GM18502 (cell line): ENCODE measurements at regions not wholly inside any gene's neighbourhood (a gene's known extent, or its start where the extent isn't known, plus 50 kb on each side); places are given as distances from the start of the nearest gene placed in this dataset.

Experiments used
- ATAC-seq: cut with Tn5 transposase; IDR thresholded peaks from one replicate; pipeline ENCODE4 v1.9.1; 2021; ENCODE audit warnings: mild to moderate bottlenecking; ENCODE audit not compliant: unreplicated experiment, poor library complexity

DNA sequence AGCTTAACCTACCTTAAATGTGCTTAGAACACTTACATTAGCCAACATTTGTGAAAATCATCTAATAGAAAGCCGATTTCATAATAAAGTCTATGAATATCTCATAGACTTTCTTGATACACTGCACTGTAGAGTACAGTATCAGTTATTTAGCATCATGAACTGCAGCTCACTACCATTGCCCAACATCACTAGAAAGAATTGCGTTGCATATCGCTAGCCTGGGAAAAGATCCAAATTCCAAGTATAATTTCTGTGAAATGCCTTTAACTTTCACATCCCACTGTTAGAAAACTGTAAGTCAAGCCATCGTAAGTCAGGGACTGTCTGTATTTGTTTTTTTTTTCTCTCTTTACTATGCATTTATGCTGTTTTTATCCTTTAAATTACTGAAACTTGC lies 918.6 kb upstream of the PABPC4L start:
- no peak for ATAC-seq

DNA sequence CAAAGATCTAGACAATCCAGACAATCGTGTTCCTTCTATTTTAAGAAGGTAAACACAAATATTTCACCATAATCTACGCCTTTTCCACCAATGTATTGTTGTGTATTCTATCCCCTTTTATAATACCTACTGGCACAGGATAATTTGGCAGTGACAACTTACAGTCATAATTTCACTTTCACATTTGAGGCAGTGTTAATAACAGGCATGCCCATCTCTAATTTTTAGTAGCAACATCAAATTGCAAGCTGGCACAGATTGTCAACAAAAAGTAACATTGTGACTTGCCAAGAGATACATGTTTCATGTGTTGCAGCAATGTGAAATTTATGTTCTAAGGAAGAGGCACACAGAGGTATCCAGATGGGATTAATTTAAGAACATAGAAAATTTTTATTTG lies 912.5 kb upstream of the PABPC4L start:
- no peak for ATAC-seq

DNA sequence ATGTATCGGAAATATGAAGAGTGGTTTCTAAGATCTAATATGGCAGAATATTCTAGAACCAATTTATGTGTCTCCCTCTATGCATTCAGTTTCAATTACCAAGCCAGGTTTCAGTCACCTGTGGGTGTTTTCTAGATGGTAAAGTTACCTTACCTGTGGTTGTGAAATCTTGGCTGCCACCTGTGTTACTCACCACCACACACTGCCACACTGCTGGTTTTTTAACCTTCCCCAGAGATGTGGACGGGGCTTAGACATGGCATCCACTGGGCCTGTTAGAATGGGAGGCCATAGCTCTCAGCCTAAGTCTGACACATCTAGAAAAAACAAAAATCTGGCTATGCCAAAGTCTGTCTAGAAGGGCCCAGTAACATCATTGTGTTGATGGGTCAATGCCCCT lies 896.5 kb upstream of the PABPC4L start:
- ATAC-seq = no peak

DNA sequence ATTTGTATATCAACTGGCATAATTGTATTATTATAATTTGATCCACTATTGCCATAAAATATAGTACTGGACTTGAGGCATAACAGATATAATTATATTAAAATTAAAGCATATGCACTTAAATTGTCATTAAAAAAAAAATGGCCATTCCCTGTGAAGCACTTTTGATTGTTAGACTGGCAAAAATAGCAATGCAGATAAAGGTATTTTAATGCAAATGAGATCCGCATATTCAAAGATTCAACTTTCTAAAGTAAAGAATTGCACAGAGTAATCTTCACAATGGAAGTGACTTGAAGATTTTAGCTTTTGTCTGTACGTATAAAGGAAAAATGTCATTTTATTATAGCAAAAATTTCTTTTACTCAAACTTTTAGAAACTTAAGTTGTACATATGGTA lies 871.8 kb upstream of the PABPC4L start:
- no peak for ATAC-seq

DNA sequence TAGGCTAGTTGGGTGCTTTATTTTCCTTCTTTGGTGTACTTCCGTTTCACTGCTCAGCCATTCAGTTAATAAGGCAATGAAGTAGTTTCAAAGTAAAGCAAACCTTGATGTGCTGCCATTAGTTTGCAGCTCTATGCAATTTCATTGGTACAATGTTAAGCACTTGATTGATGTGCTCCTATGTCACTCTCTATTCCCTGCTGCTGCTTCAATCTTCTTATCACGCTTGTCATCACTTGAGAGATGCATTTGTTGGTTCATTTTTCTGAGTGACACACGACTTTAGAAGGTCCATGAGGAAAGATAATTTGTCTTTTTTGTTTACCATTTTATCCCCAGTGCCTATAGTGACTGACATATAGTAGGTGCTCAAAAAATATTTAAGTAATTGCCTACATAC lies 871.0 kb upstream of the PABPC4L start:
- no peak for ATAC-seq

DNA sequence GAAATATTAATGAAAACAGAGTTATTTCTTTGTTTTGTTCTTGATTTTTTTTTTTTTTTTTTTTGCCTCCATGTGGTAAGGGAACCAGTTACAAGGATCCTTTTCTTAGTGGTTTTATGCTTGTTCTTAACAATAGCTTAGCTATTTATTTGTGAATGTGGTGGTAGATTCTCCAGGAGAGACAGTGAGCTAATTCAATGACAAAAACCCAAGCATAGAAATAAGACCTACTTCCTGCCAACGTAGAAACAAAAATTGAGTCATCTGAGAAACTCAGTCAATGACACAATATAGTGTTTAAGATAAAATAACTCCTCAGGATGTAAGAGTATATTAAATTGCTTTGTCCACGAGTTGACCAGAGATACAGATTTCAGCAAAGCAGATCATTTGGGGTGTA lies 863.8 kb upstream of the PABPC4L start:
- ATAC-seq = no peak

DNA sequence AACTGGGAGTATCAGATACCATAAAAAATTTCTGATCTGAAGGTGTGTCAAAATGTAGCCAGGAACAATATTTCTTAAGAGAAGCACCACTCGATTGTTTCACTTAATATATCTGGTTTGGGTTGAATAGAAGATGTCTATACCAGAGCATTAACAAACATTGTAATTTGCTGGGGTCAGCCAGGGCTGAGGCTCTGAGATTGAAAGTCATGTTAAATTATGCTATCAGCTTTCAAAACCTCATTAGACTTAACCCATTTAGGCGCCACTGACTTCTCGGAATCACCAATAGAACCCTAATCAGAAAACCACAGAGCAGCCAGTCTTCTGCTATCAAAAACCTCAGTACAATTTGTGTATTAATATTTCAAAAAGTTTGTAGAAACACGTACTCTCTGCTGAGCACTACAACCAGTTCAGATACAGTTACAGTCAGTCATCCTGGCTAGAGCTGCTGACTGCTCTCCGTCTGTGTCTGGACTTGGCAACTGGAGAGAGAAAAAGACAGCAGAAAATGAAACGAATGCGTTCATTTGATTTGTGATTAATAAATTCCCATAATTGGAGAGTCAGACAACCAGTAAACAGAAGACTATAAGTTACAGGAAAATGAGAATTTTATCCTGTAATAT lies 848.6 kb upstream of the PABPC4L start:
- no peak for ATAC-seq

DNA sequence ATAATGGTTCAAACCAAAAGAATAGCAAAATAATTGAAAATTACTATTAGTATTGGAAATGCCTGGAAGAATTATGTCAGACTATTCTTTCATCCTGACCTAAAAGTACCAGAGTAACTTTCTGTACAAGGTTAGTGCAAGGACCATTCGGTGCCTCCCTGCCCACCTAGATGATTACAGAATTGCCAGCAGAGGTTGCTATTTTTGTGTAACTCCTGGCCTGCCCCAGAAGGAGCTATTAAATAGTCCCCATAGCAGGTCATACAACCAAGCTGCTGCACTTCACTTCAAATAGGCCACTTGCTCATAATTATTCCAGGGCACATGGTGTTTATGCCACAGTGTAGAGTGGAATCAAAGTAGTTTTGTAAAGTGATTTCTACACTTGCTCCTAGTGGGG lies 831.1 kb upstream of the PABPC4L start:
- no peak for ATAC-seq

DNA sequence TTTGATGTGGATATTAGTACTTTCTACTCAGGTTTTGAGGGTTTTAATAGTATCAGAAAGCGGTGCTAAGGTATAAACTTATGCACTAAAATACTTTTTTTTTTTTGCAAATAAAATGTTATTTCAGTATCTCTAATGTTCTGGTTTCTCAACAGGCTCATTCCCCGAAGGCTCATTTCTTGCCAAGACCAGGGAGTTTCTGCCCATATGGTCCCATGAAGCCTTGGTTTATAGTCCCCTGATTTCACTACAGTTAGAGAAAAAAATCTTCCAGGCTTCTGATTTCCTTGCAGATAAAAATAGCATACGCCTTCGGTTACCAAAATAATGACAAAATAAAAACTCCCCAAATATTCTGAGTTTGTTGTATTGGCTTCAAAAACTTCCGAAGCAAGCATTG lies 814.2 kb upstream of the PABPC4L start:
- ATAC-seq = no peak

DNA sequence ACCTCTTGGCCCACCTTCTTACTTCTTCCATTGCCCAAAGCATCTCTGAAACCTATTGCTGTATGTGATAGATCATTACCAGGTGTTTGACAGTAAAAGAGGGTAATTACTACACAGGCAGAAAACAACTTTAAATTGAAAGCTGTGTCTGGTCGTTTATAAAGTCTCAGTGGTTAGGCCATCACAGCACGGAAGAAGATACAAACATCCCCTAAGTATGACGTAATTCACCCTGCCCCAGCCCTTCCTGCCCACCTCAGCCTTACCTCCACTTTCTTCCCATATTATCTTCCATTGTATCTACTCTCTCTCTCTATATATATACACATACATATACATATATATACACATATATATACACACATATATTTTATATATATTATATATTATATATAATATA lies 805.8 kb upstream of the PABPC4L start:
- ATAC-seq = no peak

DNA sequence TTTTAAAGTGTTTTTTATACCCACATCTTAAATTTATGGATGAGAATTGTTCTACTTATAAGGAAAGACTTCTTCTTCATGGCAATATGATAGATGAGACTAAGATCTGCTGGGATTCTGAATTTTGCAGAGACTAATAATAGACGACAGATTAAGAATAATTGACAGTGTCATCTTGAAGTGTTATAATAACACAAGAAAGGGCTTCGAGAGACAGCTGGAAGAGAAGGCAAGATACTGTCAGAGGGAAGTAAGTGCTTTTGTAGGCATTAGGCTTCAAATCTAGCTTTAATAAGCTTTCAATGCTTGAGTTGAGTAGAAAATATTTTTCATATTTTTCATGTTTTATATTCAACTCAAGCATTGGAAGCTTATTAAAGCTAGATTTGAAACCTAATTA lies 797.6 kb upstream of the PABPC4L start:
- ATAC-seq = no peak

DNA sequence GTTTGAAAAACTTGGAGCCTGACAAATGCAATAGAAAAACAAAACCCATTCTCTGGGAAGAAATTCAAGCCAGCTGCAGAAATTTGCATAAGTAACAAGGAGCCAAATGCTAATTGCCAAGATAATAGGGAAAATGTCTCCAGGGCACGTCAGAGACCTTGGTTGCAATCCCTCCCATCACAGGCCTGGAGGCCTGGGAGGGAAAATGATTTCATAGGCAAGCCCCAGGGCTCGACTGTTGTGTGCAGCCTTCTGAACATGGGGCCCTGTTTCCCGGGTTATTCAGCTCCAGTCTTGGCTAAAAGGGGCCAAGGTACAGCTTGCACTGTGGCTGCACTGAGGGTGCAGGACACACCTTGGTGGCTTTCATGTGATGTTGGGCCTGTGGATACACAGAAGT lies 760.4 kb upstream of the PABPC4L start:
- ATAC-seq = no peak

DNA sequence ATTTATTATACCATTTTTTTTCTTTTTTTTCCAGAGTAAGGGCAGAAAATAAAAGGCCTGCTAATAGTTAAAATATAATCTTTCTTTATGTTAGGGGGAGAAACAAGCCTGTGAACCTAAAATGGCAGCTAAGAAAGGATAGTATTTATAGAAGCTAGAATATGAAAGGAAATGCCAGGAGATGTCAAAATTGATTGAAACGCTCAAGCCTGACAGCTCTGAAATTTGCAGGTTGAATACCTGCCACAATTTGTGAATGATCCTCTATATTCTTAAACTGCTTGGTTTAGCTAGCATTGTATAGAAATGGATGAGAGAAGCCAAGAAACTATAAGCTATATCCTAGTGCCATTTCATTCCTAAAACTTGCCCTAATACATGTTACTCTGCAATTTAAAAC lies 757.3 kb upstream of the PABPC4L start:
- ATAC-seq = no peak

DNA sequence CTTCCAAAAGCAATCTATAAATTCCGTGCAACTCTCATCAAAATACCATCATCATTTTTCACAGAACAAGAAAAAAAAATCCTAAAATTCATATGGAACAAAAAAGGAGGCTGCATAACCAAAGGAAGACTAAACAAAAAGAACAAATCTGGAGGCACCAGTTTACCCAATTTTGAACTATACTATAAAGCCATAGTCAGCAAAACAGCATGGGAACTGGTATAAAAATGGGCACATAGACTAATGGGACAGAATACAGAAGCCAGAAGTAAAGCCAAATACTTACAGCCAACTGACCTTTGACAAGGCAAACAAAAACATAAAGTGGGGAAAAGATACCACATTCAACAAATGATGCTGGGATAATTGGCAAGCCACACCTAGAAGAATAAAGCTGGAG lies 753.5 kb upstream of the PABPC4L start:
- no peak for ATAC-seq

DNA sequence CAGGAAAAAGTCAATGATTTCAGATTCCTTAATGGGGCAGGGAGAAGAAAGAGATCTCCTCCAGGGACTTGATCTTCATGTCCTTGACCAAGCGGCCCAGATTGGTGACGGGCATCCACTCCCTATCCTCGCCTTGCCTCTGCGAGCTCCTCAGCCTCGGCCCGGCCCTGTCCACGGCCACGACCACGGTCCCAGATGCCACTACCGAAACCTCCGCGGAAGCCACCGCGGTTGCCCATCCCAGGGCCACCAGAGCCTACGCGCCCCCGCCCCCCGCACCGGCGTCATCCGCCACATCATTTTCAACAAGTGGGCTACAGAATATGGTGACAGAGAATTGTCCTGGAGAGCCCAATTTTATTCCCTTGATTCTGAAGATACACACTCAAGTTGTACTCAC lies 751.2 kb upstream of the PABPC4L start:
- ATAC-seq = no peak

DNA sequence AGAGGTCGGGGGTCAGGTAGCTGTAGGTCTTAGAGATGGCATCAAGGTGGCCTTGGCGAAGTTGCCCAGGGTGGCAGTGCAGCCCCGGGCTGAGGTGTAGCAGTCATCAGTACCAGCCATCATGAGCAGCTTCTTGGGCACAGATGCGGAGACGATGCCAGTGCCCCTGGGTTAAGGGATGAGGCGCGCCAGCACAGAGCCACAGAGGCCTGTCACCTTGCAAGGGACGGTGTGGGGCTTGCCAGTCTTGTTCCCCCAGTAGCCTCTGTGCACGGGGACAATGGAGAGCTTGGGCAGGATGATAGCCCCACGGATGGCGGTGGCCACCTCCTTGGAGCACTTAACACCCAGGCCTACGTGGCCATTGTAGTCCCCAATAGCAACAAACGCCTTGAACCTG lies 750.7 kb upstream of the PABPC4L start:
- ATAC-seq = no peak

DNA sequence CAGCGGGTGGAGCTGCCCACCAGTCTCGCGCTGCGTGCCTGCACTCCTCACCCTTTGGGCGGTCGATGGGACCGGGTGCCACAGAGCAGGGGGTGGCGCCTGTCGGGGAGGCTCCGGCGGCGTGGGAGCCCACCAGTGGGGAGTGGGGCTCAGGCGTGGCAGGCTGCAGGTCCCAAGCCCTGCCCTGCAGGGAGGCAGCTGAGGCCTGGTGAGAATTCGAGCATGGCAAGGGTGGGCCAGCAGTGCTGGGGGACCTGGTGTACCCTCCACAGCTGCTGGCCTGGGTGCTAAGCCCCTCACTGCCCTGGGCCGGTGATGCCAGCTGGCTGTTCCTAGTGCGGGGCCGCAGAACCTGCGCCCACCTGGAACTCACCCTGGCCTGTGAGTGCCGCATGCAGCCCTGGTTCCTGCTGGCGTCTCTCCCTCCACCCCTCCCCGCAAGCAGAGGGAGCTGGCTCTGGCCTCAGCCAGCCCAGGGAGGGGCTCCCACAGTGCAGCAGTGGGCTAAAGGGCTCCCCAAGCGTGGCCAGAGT lies 746.6 kb upstream of the PABPC4L start:
- ATAC-seq = no peak

DNA sequence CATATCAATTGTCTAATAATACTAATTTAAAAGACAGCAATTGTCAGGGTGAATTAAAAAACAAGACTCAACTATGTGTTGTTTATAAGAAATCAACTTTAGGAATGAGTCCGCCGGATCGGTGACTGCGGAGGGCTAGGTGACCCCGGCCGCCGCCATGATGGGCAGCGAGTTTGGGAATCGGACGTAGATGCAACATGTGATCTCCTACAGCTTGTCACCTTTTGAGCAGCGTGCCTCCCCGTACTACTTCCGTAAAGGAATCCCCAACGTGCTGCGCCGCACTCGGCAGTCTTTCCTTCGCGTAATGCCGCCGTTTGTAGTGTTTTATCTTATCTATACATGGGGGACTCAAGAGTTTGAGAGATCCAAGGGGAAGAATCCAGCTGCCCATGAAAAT lies 742.5 kb upstream of the PABPC4L start:
- no peak for ATAC-seq

DNA sequence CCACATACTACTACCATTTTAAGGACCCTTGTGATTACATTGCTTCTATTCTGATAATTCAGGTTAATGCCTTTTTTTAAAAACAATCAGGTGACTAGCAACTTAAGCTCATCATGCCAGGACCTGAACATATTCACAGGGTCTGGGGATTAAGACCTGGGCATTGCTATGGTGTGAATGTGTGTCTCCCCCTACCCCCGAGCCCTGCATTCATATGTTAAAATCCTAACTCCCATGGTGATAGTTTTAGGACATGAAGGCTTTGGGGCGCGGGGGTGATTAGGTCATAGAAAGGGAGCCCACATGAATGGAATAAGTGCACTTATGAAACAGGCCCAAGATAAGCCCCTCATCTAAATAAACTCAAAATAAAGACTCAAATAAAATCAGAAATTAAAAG lies 734.4 kb upstream of the PABPC4L start:
- no peak for ATAC-seq

DNA sequence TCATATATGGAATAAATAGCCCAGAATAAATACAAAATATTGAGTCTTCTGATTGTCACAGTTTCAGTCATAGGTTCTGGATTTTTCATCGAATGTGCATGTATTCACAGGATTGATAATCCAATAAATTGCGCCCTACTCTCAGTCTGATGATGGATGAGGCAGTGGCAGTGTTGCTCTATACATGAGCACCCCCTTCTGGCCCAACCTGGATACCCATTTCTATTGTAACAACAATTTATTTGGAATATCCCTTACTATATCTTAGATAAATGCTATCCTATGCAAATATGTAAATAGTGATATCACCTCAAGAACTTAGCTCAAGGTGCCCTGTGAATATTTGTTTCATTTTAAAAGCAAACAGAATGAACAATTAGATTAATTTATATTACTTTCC lies 733.7 kb upstream of the PABPC4L start:
- ATAC-seq = no peak

DNA sequence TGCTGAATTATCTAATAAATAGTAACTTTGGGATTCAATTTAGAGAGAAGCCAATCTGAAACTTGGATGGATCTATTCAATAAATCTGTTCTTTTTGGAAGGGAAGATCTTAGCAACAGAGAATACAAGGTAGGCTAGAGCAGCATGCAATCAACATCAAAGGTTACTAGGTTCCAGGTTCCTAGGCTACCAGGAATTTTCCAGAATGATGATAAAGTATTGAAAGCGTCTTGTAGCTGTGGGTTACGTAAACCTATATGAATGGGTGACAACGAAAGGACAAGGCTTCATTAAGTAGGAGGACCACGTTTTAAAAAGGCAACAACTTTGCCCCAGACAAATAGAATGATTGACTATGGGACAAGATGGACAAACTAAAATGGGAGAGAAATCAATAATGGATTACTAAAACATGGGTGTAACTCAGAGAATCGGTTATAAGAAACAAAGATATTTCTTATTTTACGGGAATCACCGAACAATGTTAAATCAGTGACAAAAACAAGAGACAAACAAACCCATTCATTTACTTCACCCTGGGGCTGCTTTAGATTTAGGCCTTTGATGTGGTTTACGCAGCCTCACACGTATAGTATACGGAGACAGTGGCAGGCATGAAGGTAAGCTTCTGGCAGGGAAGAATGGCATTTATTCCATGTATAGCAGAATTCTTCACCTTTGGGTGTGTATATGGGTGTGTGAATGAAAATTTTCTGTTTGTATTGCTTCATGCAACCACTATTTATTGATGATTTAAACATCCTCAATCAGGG lies 732.6 kb upstream of the PABPC4L start:
- ATAC-seq = no peak

DNA sequence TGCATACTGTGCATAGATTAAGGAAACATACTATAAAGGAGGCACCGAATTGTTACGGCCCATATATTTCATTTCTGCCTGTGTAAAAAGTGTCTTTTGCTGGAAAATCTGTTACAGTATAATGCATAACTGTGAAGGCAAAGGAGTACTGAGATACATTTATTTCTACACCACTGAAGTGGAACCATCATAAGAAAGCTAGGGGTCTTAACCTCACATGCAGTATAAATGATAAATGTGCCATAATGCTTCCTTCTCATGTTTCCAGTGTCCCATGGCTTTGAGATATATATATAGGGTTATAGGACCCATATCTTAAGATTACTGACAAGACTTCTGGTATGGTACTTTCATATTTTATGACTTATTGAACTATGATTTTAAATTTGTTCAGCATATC lies 713.8 kb upstream of the PABPC4L start:
- no peak for ATAC-seq
